Kidney (tissue), 13 donors: ENCODE measurements at regions not wholly inside any gene's neighbourhood (a gene's known extent, or its start where the extent isn't known, plus 50 kb on each side); places are given as distances from the start of the nearest gene placed in this dataset.

Source experiments
- DNase-seq, 5 donors: peaks; one replicate each; pipeline ENCODE4 v3.0.0-alpha.2; 2013 to 2020
- FAIRE-seq: peaks from 2 replicates; lab custom pipeline; 2012; peaks lifted over from hg19 to GRCh38; lab: Jason Lieb, UNC
- H3K27ac ChIP-seq, 2 donors: one replicate each; pipeline ENCODE4 v1.7.0; 2013; ENCODE audit warnings: low read depth in 2 of 2, low read length in 2 of 2, inconsistent platforms in 1 of 2
- H3K27me3 ChIP-seq: one replicate; pipeline ENCODE4 v1.7.1; 2013; ENCODE audit warnings: low read length, inconsistent platforms; ENCODE audit not compliant: control insufficient read depth, insufficient read depth
- H3K36me3 ChIP-seq, 3 donors: one replicate each; pipeline versions ENCODE4 v1.7.0 to v1.7.1; 2013; ENCODE audit warnings: low read length in 3 of 3, control low read depth in 1 of 3, inconsistent platforms in 1 of 3; ENCODE audit not compliant: insufficient read depth in 3 of 3, control insufficient read depth in 2 of 3
- H3K4me1 ChIP-seq, 3 donors: one replicate each; pipeline versions ENCODE4 v1.7.0 to v1.7.1; 2013; ENCODE audit warnings: low read length in 3 of 3, inconsistent platforms in 1 of 3, low read depth in 1 of 3; ENCODE audit not compliant: control insufficient read depth in 2 of 3, insufficient read depth in 2 of 3
- H3K4me3 ChIP-seq, 3 donors: one replicate each; pipeline versions ENCODE4 v1.7.0 to v1.8.1; 2013; ENCODE audit warnings: low read length in 3 of 3, control low read depth in 1 of 3, inconsistent platforms in 1 of 3
- H3K9ac ChIP-seq, 3 donors: one replicate each; pipeline versions ENCODE4 v1.7.0 to v1.7.1; 2013; ENCODE audit warnings: low read length in 3 of 3, control low read depth in 1 of 3, inconsistent platforms in 1 of 3
- H3K9me3 ChIP-seq, 3 donors: one replicate each; pipeline versions ENCODE4 v1.7.0 to v1.7.1; 2013; ENCODE audit warnings: low read length in 3 of 3, control low read depth in 1 of 3, inconsistent platforms in 1 of 3; ENCODE audit not compliant: control insufficient read depth in 2 of 3, insufficient read depth in 1 of 3
- CTCF ChIP-seq: IDR thresholded peaks from 3 replicates; pipeline ENCODE4 v1.5.1; 2012; ENCODE audit warnings: mild to moderate bottlenecking, moderate library complexity, borderline replicate concordance; ENCODE audit not compliant: insufficient read depth; ENCODE audit errors: extremely low read depth
- intact Hi-C: fragments of 100-400 bp; cut with DNase I; formaldehyde crosslinking; loops from one replicate; pipeline ENCODE4 v1.11.1; 2022
- donor health status: control.
- donor health status: control.
- donor health status: control.
- donor health status: control.
- donor health status: control.
- donor health status: DM: yes; HTN: yes; CAD: no.
- donor health status: Normal renal cell carcinoma (clear cell type).

DNA sequence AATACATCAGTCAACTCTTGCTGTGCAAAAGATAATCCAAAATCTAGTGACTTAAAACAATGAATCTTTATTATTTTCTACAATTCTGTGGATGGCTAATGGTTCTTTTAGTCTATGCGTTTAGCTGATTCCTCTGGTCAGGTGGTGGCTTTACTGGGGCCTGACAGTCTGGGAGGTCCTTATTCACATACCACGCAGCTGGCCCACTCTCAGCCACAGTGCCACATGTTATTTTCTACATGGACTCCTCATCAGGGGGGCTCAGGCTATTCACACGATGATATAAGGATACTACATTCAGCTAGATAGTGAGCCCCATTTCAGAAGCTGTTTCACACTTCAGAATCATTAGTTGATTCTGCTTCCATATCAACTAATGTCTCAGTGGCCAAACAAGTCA, 287.5 kb upstream of the MGAT4C start:
- H3K27ac ChIP-seq: no peak overlapping the region
- H3K4me1 ChIP-seq: no peaks in the 10 kb centered on the region
- FAIRE-seq: no peak

DNA sequence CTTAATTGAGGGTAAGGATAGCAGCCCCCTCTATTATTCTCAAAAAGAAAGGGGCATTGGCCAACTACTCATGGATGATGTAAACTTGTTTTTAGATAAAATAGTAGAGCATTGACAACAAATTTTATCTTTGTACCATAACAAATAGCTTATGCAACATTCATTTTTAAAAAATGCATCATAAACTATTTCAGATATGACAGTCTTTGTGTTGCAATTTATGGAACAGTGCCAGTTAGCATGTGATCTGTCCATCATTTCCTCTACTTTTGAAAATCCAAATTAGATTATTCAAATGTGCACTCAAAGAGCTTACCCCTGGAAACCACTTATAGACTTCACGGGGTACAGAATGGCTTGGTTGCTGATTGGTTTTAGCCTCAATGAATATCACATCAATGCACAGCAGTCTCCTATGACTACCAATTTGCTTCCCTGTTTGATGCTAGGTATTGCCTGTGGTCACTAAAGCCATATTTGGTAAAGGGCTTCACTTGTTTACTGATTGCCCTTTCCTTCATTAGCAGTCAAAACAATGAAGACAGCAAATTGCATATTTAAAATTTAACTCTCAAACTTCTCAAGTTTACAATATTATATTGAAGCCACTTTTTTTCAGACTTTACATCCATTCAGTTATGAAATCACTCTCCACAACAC, 274.9 kb upstream of the MGAT4C start:
- Histone ChIP-seq H3K4me1 (no peaks in the 10 kb centered on the region), H3K9ac (no peak overlapping the region), H3K27ac (no peak overlapping the region), H3K27me3 (no peaks in the 10 kb centered on the region), H3K9me3 (no peaks in the 10 kb centered on the region), H3K36me3 (no peaks in the 10 kb centered on the region), H3K4me3 (no peak overlapping the region)
- intact Hi-C loops: no loop called here
- FAIRE-seq: no peak
- no peak for DNase-seq
- TF ChIP-seq CTCF: no peak

More for the DNA sequence above, 287.5 kb upstream of the MGAT4C start:
- Histone ChIP-seq H3K27me3 (no peaks in the 10 kb centered on the region), H3K4me3 (no peak overlapping the region), H3K9ac (no peak overlapping the region), H3K36me3 (no peaks in the 10 kb centered on the region), H3K9me3 (no peaks in the 10 kb centered on the region)
- intact Hi-C loops: no loop called here
- TF ChIP-seq CTCF: no peak
- no peak for DNase-seq

DNA sequence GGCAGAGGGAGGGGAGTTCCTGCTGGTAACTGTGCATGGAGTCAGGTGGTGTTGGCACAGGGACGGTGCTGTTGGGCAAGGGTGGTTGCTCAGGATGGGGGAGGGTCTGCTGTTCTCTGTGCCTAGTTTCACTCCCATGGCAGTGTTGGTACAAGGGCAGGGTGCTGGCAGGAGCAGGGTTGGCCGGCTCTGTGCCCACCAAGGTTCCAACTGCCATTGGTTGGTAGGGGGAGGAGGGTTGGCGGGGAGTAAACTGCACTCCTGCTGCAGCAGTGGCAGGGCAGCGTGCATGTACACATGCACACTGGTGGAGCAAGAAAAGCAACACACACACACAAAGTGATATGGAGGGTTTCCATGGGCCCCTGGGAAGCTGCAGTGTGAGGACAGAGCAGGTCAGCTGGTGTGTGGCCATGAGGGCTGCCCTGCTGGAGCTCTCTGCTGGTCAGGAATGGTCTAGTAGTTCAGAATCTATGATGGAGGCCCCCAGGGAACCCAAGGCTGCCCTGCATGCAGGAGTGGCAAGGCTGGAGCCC, 269.9 kb upstream of the MGAT4C start:
- Histone ChIP-seq H3K27me3 (no peaks in the 10 kb centered on the region), H3K27ac (no peak overlapping the region), H3K4me3 (no peak overlapping the region), H3K36me3 (no peaks in the 10 kb centered on the region), H3K9ac (no peak overlapping the region), H3K4me1 (no peaks in the 10 kb centered on the region), H3K9me3 (peaks cover 0 to 13% (median 0%) of the 10 kb centered on the region in 3 donors)
- FAIRE-seq (no peak), DNase-seq (peak in 1 of 5 donors; percentile 52)
- intact Hi-C loops: no loop called here
- no peak for TF ChIP-seq CTCF

- intact Hi-C loops: no loop called here
- Histone ChIP-seq H3K9me3 (peaks cover 0 to 13% (median 0%) of the 10 kb centered on the region in 3 donors), H3K4me3 (no peak overlapping the region), H3K27me3 (no peaks in the 10 kb centered on the region), H3K9ac (no peak overlapping the region), H3K27ac (no peak overlapping the region), H3K4me1 (no peaks in the 10 kb centered on the region), H3K36me3 (no peaks in the 10 kb centered on the region)
- no peak for DNase-seq
- no peak for FAIRE-seq
- no peak for TF ChIP-seq CTCF
Measured at GRCh38 chr12:86523844-86524243, 267.7 kb upstream of the MGAT4C start.
